Transverse colon (tissue), 4 donors: ENCODE measurements at regions not wholly inside any gene's neighbourhood (a gene's known extent, or its start where the extent isn't known, plus 50 kb on each side); places are given as distances from the start of the nearest gene placed in this dataset.
A peak's percentile ranks its signal among the peaks of the same experiment; 100 is the strongest.
"Not testable (repeated sequence)": the region's sequence is repeated elsewhere in the genome, so short reads cannot be mapped to it uniquely, and the experiment has no call there.

Source experiments
- DNase-seq: peaks from one replicate; pipeline ENCODE4 v3.0.0-alpha.2; 2019
- H3K27ac ChIP-seq, 4 donors: fragments of 200-600 bp; sonication (generic); 2 replicates each; pipeline ENCODE4 v1.5.1; 2016 to 2018; ENCODE audit warnings: inconsistent platforms in 4 of 4
- H3K27me3 ChIP-seq: fragments of 200-600 bp; sonication (generic); 2 replicates; pipeline ENCODE4 v1.5.1; 2017; ENCODE audit warnings: inconsistent platforms
- H3K36me3 ChIP-seq, 4 donors: fragments of 200-600 bp; sonication (generic); 2 replicates each; pipeline ENCODE4 v1.5.1; 2017 to 2019; ENCODE audit warnings: inconsistent platforms in 4 of 4
- H3K4me1 ChIP-seq, 4 donors: fragments of 200-600 bp; sonication (generic); 2 replicates each; pipeline ENCODE4 v1.5.1; 2017 to 2020; ENCODE audit warnings: inconsistent platforms in 4 of 4
- H3K4me3 ChIP-seq, 4 donors: fragments of 200-600 bp; sonication (generic); 1 replicate in 1 of 4; 2 replicates in 3 of 4; pipeline versions ENCODE4 v1.5.1 to v1.6.1; 2017 to 2019; ENCODE audit warnings: inconsistent platforms in 4 of 4
- H3K9me3 ChIP-seq, 2 donors: fragments of 200-600 bp; sonication (generic); 2 replicates each; pipeline ENCODE4 v1.5.1; 2017 to 2019; ENCODE audit warnings: inconsistent platforms in 2 of 2
- CTCF ChIP-seq, 5 experiments: fragments of 200-600 bp in 3 of 5; fragments of 450-650 bp in 2 of 5; sonication (generic) in 3 of 5; IDR thresholded peaks; 1 replicate in 2 of 5; 2 replicates in 3 of 5; pipeline ENCODE4 v1.5.1; 2016 to 2017; ENCODE audit warnings: antibody characterized with exemption in 5 of 5, inconsistent platforms in 3 of 5, mild to moderate bottlenecking in 2 of 5, moderate library complexity in 1 of 5
- EP300 ChIP-seq: sonication (generic); formaldehyde crosslinking; IDR thresholded peaks from one replicate; pipeline ENCODE4 v1.6.1; 2017; ENCODE audit warnings: antibody characterized with exemption, low read depth
- POLR2A ChIP-seq: fragments of 450-650 bp; IDR thresholded peaks from one replicate; pipeline ENCODE4 v1.6.1; 2016; ENCODE audit warnings: antibody characterized with exemption, mild to moderate bottlenecking, moderate library complexity
- POLR2AphosphoS5 ChIP-seq, 3 donors: sonication (generic); formaldehyde crosslinking; IDR thresholded peaks; one replicate each; pipeline ENCODE4 v1.6.1; 2016; ENCODE audit warnings: antibody characterized with exemption in 3 of 3
- WGBS, 2 donors: methylation state at CpG; one replicate each; pipeline ENCODE4 v1.1.5; 2018; ENCODE audit warnings: low coverage in 1 of 2; 5-methylcytosine and 5-hydroxymethylcytosine counted together
- in situ Hi-C, 4 donors: fragments of 200-750 bp; cut with MboI; loops; one replicate each; pipeline versions ENCODE4 v1.15.0 to v1.15.1; 2017; ENCODE audit warnings: low sequenced_read_pairs in 3 of 4, low pct_ligation_motif_present in 1 of 4, low pct_unique_long_range_greater_than_20kb in 1 of 4
- intact Hi-C: fragments of 100-400 bp; cut with DNase I; formaldehyde crosslinking; loops from one replicate; pipeline ENCODE4 v1.15.1; 2023; ENCODE audit warnings: low total_unique reads

GRCh38 chr1:223992456-223993246 is 121.3 kb upstream of the FBXO28 start:
- H3K27me3 ChIP-seq, intact Hi-C loops, H3K36me3 ChIP-seq, in situ Hi-C loops, H3K9me3 ChIP-seq, H3K4me1 ChIP-seq: not testable (repeated sequence)
- H3K4me3 ChIP-seq = peak overlapping the region; percentile 67 to 87 (median 73)
- WGBS, 2 donors = 0% methylated on average over 23 of the region's 70 CpGs; no CpG with 5 or more reads in 1 of the 2 donors
- peak; percentile 100 for DNase-seq
- H3K27ac ChIP-seq = peak overlapping the region; percentile 90 to 95 (median 94)
- TF ChIP-seq CTCF (IDR thresholded peaks at IDR 0.05) (peak in 1 of 5 experiments; percentile 46), EP300 (peak; percentile 31), POLR2AphosphoS5 (IDR thresholded peaks at IDR 0.05) (peak; percentile 89 to 96 (median 93)), POLR2A (peak; percentile 93)

GRCh38 chr1:223991297-223991857 is 122.5 kb upstream of the FBXO28 start:
- peak; percentile 7 for DNase-seq
- H3K4me3 ChIP-seq, H3K4me1 ChIP-seq, H3K27ac ChIP-seq, H3K27me3 ChIP-seq, in situ Hi-C loops, intact Hi-C loops, H3K36me3 ChIP-seq, H3K9me3 ChIP-seq: not testable (repeated sequence)
- 98 to 100% methylated on average over 2 to 9 of the region's 10 CpGs for WGBS, 2 donors

- H3K36me3 ChIP-seq, in situ Hi-C loops, H3K27ac ChIP-seq, H3K4me3 ChIP-seq, H3K9me3 ChIP-seq, DNase-seq, H3K27me3 ChIP-seq, intact Hi-C loops, H3K4me1 ChIP-seq: not testable (repeated sequence)
- WGBS, 2 donors = 94% methylated on average over 4 of the region's 4 CpGs; no CpG with 5 or more reads in 1 of the 2 donors
Observed at GRCh38 chr1:223961985-223962384, 116.2 kb upstream of the TP53BP2 start.

- intact Hi-C loops, H3K4me3 ChIP-seq, H3K9me3 ChIP-seq, H3K36me3 ChIP-seq, H3K27ac ChIP-seq, H3K27me3 ChIP-seq, DNase-seq, H3K4me1 ChIP-seq, in situ Hi-C loops: not testable (repeated sequence)
- whole genome bisulfite sequencing, 2 donors = 70% methylated on average over 2 of the region's 2 CpGs; no CpG with 5 or more reads in 1 of the 2 donors
Observed at GRCh38 chr1:223952801-223953200, 107.1 kb upstream of the TP53BP2 start.

GRCh38 chr1:223951551-223951950 is 105.8 kb upstream of the TP53BP2 start:
- H3K27me3 ChIP-seq, DNase-seq, H3K27ac ChIP-seq, H3K36me3 ChIP-seq, H3K4me3 ChIP-seq, in situ Hi-C loops, intact Hi-C loops, H3K4me1 ChIP-seq, H3K9me3 ChIP-seq: not testable (repeated sequence)
- 50 to 92% methylated on average over 2 to 13 of the region's 14 CpGs for WGBS, 2 donors

GRCh38 chr1:223949944-223950343 is 104.2 kb upstream of the TP53BP2 start:
- WGBS, 2 donors = 96% methylated on average over 4 of the region's 10 CpGs; no CpG with 5 or more reads in 1 of the 2 donors
- H3K4me3 ChIP-seq, H3K9me3 ChIP-seq, H3K36me3 ChIP-seq, H3K27me3 ChIP-seq, H3K4me1 ChIP-seq, intact Hi-C loops, H3K27ac ChIP-seq, DNase-seq, in situ Hi-C loops: not testable (repeated sequence)

GRCh38 chr1:223948041-223948440 is 102.3 kb upstream of the TP53BP2 start:
- in situ Hi-C loops, H3K4me3 ChIP-seq, H3K4me1 ChIP-seq, H3K36me3 ChIP-seq, H3K27me3 ChIP-seq, H3K27ac ChIP-seq, H3K9me3 ChIP-seq, DNase-seq, intact Hi-C loops: not testable (repeated sequence)
- WGBS, 2 donors = 93% methylated on average over 9 of the region's 12 CpGs; no CpG with 5 or more reads in 1 of the 2 donors

- WGBS, 2 donors = 53 to 67% methylated on average over 2 of the region's 2 CpGs
- in situ Hi-C loops, DNase-seq, intact Hi-C loops, H3K4me1 ChIP-seq, H3K4me3 ChIP-seq, H3K27ac ChIP-seq, H3K27me3 ChIP-seq, H3K36me3 ChIP-seq, H3K9me3 ChIP-seq: not testable (repeated sequence)
Observed at GRCh38 chr1:223936592-223936991, 90.8 kb upstream of the TP53BP2 start.

- intact Hi-C loops, DNase-seq, H3K36me3 ChIP-seq, H3K4me1 ChIP-seq, H3K4me3 ChIP-seq, in situ Hi-C loops, H3K27me3 ChIP-seq, H3K9me3 ChIP-seq, H3K27ac ChIP-seq: not testable (repeated sequence)
- 60 to 63% methylated on average over 1 of the region's 1 CpG for WGBS, 2 donors
Observed at GRCh38 chr1:223931476-223931875, 85.7 kb upstream of the TP53BP2 start.
